Lower leg skin (tissue), 4 donors: ENCODE measurements at regions not wholly inside any gene's neighbourhood (a gene's known extent, or its start where the extent isn't known, plus 50 kb on each side); places are given as distances from the start of the nearest gene placed in this dataset.

Experiments used
- DNase-seq, 2 donors: peaks; one replicate each; pipeline ENCODE4 v3.0.0-alpha.2; 2019; ENCODE audit warnings: low spot score in 2 of 2
- H3K4me3 ChIP-seq: fragments of 200-600 bp; sonication (generic); 2 replicates; pipeline ENCODE4 v1.5.1; 2017; ENCODE audit warnings: mild to moderate bottlenecking, low read depth; ENCODE audit not compliant: poor library complexity, severe bottlenecking
- POLR2A ChIP-seq, 2 donors: fragments of 450-650 bp; IDR thresholded peaks; one replicate each; pipeline ENCODE4 v1.6.1; 2016 to 2017; ENCODE audit warnings: antibody characterized with exemption in 2 of 2, mild to moderate bottlenecking in 1 of 2, moderate library complexity in 1 of 2
- WGBS, 2 donors: methylation state at CpG; one replicate each; pipeline ENCODE4 v1.1.5; 2018; 5-methylcytosine and 5-hydroxymethylcytosine counted together
- intact Hi-C: fragments of 100-400 bp; cut with DNase I; formaldehyde crosslinking; loops from one replicate; pipeline ENCODE4 v1.15.0; 2023; ENCODE audit warnings: low total_unique reads
- TF ChIP-seq, protein P1 (sequence below), 3 donors: fragments of 450-650 bp; IDR thresholded peaks; one replicate each; pipeline ENCODE4 v1.5.1; 2016; ENCODE audit warnings: antibody characterized with exemption in 3 of 3, mild to moderate bottlenecking in 3 of 3, moderate library complexity in 2 of 3

- H3K4me3 ChIP-seq = no peak overlapping the region
- TF ChIP-seq, protein P1, sequence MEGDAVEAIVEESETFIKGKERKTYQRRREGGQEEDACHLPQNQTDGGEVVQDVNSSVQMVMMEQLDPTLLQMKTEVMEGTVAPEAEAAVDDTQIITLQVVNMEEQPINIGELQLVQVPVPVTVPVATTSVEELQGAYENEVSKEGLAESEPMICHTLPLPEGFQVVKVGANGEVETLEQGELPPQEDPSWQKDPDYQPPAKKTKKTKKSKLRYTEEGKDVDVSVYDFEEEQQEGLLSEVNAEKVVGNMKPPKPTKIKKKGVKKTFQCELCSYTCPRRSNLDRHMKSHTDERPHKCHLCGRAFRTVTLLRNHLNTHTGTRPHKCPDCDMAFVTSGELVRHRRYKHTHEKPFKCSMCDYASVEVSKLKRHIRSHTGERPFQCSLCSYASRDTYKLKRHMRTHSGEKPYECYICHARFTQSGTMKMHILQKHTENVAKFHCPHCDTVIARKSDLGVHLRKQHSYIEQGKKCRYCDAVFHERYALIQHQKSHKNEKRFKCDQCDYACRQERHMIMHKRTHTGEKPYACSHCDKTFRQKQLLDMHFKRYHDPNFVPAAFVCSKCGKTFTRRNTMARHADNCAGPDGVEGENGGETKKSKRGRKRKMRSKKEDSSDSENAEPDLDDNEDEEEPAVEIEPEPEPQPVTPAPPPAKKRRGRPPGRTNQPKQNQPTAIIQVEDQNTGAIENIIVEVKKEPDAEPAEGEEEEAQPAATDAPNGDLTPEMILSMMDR (IDR thresholded peaks at IDR 0.05) = no peak
- no peak for TF ChIP-seq POLR2A (IDR thresholded peaks at IDR 0.05)
- intact Hi-C loops = no loop called here
- no peak for DNase-seq
- WGBS, 2 donors = 32 to 35% methylated on average over 3 of the region's 3 CpGs
These were observed 152.3 kb downstream of the PAX3 start for GRCh38 chr2:222146488-222146887.

DNA sequence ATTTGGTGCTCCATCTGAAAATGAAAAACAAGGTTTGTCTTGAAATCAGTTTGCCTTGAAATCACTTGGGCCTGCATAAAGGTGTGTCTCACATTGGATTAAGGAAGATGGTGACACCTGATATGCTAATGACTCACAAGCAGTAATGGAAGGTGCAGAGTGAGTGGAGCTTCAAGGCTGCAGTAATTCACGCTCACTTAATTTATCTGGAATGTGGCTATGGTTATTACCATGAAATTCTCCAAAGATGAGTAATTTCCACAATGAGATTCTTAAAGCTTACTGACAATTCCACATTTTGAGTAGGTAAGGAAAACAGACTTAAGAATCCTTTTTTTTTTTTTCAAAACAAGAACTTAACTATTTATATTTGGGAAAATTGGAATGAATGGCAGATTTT lies 156.8 kb downstream of the PAX3 start:
- intact Hi-C loops = no loop called here
- no peak overlapping the region for H3K4me3 ChIP-seq
- WGBS, 2 donors = 65 to 77% methylated on average over 1 of the region's 1 CpG
- TF ChIP-seq, protein P1 (IDR thresholded peaks at IDR 0.05) = no peak
- TF ChIP-seq POLR2A (IDR thresholded peaks at IDR 0.05) = no peak
- no peak for DNase-seq

- WGBS, 2 donors = 62 to 77% methylated on average over 5 of the region's 5 CpGs
- H3K4me3 ChIP-seq = no peak overlapping the region
- intact Hi-C loops = no loop called here
- TF ChIP-seq, protein P1 (IDR thresholded peaks at IDR 0.05) = no peak
- no peak for TF ChIP-seq POLR2A (IDR thresholded peaks at IDR 0.05)
- no peak for DNase-seq
These were observed 162.6 kb downstream of the PAX3 start for GRCh38 chr2:222136106-222136630.

- no peak overlapping the region for H3K4me3 ChIP-seq
- intact Hi-C loops = no loop called here
- 88 to 94% methylated on average over 1 of the region's 1 CpG for WGBS, 2 donors
- no peak for TF ChIP-seq POLR2A (IDR thresholded peaks at IDR 0.05)
- TF ChIP-seq, protein P1 (IDR thresholded peaks at IDR 0.05) = no peak
- no peak for DNase-seq
These were observed 164.1 kb downstream of the PAX3 start for GRCh38 chr2:222134654-222135053.

DNA sequence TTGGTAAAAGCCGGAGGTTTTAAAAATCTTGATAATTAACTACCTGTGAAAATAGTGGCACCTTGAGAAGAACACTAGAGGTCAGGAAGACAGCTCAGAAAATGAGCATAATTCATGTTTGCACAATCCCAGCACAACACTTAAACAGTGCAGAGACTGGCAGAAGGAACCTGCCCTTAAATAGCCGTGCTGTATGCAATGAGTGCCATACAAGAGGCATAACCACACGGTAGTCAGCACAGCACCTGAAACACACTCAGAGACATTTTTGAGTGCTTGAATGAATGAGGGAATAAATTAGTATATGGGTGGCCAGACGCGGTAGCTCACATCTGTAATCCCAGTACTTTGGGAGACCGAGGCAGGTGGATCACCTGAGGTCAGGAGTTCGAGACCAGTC lies 164.9 kb downstream of the PAX3 start:
- no peak overlapping the region for H3K4me3 ChIP-seq
- intact Hi-C loops = no loop called here
- 91 to 97% methylated on average over 7 of the region's 7 CpGs for WGBS, 2 donors
- TF ChIP-seq, protein P1 (IDR thresholded peaks at IDR 0.05) = no peak
- no peak for TF ChIP-seq POLR2A (IDR thresholded peaks at IDR 0.05)
- no peak for DNase-seq

DNA sequence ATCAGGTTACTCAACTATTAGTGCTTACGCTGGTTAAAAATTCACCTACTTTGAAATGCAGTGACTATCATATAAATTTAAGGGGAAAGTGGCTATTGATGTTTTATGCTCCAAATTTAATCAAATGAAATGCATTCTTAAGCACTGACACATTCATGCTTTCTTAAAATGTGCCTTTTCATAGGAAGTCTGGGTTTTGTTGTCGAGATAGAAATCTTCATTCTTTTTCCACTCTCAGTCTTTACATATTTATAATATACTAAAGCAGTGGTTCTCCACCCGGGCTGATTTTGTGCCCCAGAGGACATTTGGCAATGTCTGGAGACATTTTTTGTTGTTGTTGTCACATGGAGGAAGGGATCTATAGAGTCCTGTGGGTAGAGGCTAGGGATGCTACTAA lies 167.9 kb downstream of the PAX3 start:
- no peak overlapping the region for H3K4me3 ChIP-seq
- DNase-seq = no peak
- TF ChIP-seq, protein P1 (IDR thresholded peaks at IDR 0.05) = no peak
- TF ChIP-seq POLR2A (IDR thresholded peaks at IDR 0.05) = no peak
- intact Hi-C loops = no loop called here
- 53 to 55% methylated on average over 3 of the region's 3 CpGs for WGBS, 2 donors
